HK-2 (cell line): ENCODE measurements at regions not wholly inside any gene's neighbourhood (a gene's known extent, or its start where the extent isn't known, plus 50 kb on each side); places are given as distances from the start of the nearest gene placed in this dataset.
A peak's percentile ranks its signal among the peaks of the same experiment; 100 is the strongest.

Experiments used
- DNase-seq: peaks from one replicate; pipeline ENCODE4 v3.0.0-alpha.2; 2018; ENCODE audit not compliant: unreplicated experiment

DNA sequence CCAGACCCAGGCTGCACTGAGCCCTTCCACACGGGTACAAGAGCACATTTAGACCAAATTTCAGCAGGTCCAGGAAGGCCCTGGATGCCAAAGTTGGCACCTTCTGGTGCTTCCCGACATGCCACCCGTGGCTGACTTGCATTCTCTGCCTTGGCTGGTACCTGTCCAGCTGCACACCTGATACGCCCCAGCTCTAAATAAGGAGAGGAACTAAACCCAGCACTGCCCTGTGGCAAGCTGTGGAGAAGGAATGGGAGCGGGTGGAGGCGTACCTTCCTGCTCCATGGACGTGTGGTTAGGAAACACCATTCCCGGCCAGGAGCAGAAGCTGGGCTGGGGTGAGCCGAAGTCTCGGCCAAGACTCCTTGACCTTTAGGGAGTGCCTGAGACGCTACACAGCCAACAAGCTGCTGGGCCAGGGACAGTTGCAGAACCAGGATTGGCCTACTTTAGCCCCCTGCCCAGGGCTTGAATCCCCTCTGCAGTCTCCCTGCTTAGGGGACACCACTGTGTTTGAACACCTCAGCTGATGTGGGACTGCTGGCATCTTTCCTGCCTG lies 86.5 kb upstream of the TAF1B start:
- DNase-seq = no peak

- DNase-seq = no peak
Observed at GRCh38 chr2:9757501-9758264, 85.6 kb upstream of the TAF1B start.

GRCh38 chr2:9758741-9759140 lies 84.5 kb upstream of the TAF1B start:
- DNase-seq = no peak

- DNase-seq = no peak
Observed at GRCh38 chr2:9760069-9760901, 83.0 kb upstream of the TAF1B start.

DNA sequence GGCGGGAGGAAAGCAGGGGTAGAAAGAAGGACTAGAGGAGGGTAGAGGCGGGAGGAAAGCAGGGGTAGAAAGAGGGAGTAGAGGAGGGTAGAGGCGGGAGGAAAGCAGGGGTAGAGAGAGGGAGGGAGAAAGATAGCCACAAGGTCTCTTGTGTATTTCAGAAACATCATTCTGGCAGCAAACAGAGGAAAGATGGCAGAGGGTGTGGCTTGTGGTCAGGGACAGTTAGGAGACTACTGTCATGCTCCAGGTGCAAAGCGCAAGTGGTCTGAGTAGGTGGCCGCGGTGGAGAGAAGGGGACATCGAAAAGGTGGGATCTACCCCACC lies 82.4 kb upstream of the TAF1B start:
- no peak for DNase-seq

DNA sequence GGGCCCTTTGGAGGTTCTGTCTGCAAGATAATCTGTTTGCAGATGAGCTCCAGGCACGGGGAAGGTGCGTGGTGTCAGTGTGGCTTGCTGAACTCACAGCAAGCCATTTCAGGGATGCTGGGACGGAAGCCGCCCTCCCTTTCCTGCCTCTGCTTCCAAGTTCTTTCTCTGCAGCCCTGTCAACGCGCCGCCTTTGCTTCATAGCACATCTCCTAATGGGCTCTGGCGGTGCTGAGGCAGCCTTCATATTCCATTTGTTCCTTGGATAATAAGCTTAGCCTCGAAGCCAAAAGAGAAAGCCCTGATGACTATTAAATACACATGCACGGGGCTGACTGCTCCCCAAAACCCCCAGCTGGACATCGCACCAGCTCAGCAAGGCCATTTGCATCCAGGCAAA lies 81.7 kb upstream of the TAF1B start:
- no peak for DNase-seq

DNA sequence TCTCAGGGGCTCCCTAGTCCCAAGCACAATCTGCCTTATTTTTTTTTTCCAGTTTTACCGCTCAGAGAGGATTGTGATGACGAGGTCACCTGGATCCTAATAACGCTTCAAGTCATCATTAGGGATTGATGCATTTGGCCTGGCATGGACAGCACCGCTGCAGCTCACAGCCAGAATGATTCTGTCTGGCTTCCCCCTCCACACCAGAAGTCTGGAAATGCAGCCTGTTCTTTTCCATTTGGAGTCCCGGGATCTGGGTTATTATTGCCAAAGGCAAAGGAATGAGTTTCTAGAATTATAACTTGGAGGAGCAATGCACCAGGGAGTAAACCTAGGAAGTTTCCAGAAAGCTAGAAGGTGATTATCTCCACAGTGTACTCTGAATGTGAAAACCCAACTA lies 81.1 kb upstream of the TAF1B start:
- DNase-seq = no peak

DNA sequence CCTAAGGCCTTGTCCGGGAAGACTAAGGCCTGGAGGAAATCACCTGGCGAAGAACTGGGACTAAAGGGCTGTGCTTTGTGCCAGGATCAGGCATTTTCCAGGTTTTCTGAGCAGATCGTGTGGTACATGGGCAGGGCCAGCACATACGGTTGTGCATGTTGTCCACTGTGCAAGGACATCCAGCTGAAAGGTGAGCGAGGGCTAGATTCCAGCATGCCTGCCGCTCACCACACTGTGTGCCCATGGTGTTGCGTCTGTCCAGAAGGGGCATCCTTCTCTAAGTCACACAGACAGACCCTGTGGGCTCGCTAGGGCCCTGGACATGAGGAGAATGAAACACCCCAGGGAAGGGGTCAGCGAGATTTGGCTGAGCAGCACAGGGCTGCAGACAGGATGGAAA lies 80.3 kb upstream of the TAF1B start:
- DNase-seq = no peak

DNA sequence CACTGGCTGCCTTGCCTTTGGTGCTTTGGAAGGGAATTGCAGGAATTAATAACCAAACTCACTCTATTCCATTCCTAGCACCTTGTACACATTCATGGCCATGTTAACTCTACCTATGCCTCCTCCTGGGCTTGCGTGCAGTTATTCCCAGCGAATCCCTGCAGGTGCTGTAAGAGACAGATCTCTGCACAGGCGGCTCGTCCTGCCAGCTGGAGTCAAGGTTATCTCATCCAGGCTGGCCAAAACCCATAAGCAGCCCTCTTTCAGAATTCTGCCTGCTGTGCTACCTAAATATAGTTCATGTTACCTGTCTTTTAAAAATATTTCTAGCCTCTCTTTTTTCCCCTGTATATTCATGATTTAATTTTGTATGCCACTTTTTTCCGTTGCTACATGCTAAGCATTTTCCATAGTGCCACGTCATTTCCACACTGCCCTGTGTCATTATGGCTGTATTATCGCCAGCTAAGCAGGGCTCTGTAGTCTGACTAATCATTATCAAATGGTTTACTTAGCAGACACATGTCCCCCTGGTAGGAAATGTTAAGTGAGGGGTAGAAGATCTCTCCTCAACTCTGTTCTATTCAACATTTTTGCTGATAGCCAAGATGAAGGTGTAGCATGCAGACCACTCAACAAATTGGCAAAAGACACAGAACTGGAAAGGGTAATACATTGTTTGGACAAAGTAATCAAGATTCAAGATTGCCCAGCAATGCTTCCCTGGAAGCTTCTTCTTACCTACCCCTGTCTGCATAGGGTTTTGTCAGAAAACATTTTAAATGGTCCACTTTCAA lies 79.7 kb upstream of the TAF1B start:
- DNase-seq = no peak

- no peak for DNase-seq
Observed at GRCh38 chr2:9764153-9764778, 79.0 kb upstream of the TAF1B start.

DNA sequence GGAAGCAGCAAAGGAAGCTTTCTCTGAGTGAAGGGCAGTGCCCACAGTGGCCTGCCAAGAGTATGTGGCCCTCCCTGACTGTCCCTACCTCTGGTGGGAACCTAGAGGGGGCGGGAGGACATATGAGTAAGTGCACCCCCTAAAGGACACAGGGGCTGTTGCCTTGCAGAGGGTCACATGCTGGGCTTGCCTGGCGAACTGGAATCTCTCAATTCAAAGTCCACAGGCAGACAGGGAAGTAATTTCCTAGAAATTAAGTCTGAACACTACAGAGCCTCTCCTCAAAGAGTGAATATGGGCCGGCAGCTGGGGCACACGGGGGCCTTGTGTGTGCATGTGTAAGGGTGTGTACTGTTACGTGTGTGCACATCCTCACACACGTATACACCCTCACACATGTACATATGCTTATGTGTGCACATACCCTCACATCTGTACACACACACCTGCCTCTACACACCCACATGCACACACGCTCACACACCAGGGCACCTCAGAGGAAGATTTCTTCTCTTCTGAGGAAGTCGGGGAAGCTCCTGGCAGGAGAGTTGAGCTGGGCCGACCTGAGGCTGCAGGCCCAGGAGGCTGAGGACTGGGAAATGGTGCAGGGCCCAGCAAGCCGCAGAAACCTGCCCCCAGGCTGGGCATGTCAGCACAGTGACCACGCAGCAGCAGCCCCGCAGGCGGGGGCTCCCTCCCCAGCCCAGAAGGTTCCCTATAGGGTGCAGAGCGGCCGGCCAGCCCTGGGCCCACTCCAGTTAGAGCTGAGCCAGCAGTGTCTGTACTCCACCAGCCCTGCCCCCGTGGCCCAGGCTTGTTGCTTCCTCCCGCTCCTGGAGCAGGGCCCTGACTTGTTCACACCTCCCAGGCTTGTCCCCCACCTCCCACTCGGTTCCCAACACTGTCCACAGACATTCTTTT lies 77.4 kb upstream of the TAF1B start:
- no peak for DNase-seq

GRCh38 chr2:9767656-9768281 lies 75.5 kb upstream of the TAF1B start:
- DNase-seq = no peak

- DNase-seq = no peak
Observed at GRCh38 chr2:9768388-9768787, 74.9 kb upstream of the TAF1B start.

DNA sequence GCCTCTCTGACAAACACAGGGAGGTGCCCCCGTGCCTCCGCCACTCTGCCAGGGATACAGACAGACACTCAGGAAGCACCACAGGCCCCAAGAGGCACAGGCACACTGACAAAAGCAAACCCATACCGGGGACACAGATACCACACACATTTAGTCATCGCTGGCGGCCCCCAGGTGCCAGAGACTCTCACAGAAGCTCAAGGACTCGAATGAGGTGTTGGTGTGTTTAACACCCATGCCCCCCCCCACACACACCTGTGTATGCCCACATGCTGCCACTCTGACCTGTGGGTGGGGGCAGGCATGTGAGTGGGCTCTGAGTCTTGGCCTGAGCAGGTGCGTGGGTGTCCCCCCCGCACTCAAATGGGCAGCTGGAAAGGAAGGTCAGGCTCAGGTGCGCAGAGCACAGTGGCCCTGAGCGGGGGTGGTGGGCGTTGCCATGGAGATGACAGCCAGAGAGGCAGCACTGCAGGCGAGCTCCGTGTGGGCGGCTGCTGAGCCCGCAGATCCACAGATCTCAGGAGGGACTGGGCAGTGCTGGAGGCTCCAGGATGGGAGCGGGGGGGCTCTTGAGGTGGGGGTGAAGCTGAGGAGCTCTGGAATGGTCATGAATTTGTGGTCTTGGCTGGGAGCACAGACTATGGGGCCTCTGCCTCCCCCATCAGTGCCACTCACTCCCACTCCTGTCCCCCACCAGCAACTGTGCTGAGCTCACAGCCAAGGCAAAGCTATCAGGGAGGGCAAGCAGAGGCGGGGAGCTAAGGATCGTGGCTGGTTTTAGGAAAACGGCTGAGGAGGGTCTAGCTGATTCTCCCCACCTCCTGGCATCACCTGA lies 73.9 kb upstream of the TAF1B start:
- DNase-seq = no peak

DNA sequence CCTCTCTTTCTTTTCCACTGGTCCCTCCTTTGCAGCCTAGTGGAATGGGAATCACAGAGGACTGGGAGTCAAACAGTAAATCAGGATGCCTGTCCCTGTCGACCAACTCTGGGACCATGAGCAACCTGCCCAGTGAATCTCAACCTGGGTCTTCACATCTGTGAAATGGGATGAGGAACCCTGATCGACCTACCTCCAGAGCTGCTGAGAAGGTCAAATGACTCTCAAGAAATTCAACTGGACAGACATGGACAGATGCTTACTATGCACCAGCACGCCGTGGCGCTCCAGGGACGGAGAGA lies 73.3 kb upstream of the TAF1B start:
- no peak for DNase-seq

GRCh38 chr2:9770308-9771100 lies 72.8 kb upstream of the TAF1B start:
- peak; percentile 44 for DNase-seq

DNA sequence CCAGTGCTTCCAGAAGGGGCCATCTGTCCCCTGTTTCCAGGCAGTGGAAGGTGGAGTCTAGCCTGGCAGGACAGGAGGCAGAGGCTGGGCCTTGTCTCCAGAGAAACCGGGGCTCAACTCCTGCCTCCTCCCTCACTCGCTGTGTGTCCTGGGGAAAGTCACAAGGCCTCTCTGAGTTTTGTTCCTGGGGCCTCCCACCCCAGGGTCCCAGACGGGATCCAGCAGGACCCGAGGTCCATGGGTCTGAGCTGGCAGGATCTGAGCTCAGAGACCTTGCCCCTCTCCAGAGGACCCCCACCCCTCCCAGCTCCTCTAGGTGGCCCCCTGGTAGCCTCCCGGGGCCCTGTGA lies 72.2 kb upstream of the TAF1B start:
- DNase-seq = no peak

- DNase-seq = no peak
Observed at GRCh38 chr2:9771481-9772017, 71.7 kb upstream of the TAF1B start.
